Spinal cord (tissue), 9 donors: ENCODE measurements at regions not wholly inside any gene's neighbourhood (a gene's known extent, or its start where the extent isn't known, plus 50 kb on each side); places are given as distances from the start of the nearest gene placed in this dataset.
A peak's percentile ranks its signal among the peaks of the same experiment; 100 is the strongest.

Experiments
- DNase-seq, 6 donors: peaks; one replicate each; pipeline versions ENCODE4 v3.0.0 to v3.0.0-alpha.2; 2013 to 2015; ENCODE audit warnings: low spot score in 6 of 6, low read depth in 4 of 6
- H3K27ac ChIP-seq: one replicate; pipeline ENCODE4 v1.5.1; 2013; ENCODE audit warnings: low read depth, low read length, control low read depth
- H3K27me3 ChIP-seq: one replicate; pipeline ENCODE4 v1.6.1; 2013; ENCODE audit warnings: low read length; ENCODE audit not compliant: control insufficient read depth, insufficient read depth
- H3K36me3 ChIP-seq: one replicate; pipeline ENCODE4 v1.6.1; 2013; ENCODE audit warnings: low read length; ENCODE audit not compliant: control insufficient read depth, insufficient read depth
- H3K4me1 ChIP-seq: one replicate; pipeline ENCODE4 v1.6.1; 2013; ENCODE audit warnings: low read length; ENCODE audit not compliant: control insufficient read depth, insufficient read depth
- H3K4me3 ChIP-seq: one replicate; pipeline ENCODE4 v1.5.1; 2013; ENCODE audit warnings: low read depth, low read length, control low read depth
- H3K9me3 ChIP-seq: one replicate; pipeline ENCODE4 v1.6.1; 2013; ENCODE audit warnings: low read length; ENCODE audit not compliant: control insufficient read depth, insufficient read depth
- WGBS: methylation state at CpG from one replicate; pipeline ENCODE4 v1.1.5; 2013; ENCODE audit warnings: missing lambda C conversion rate; ENCODE audit not compliant: insufficient coverage; 5-methylcytosine and 5-hydroxymethylcytosine counted together
- donor health status: healthy.

GRCh38 chr2:8570637-8571036 lies 111.2 kb upstream of the ID2 start:
- H3K27ac ChIP-seq = no peak overlapping the region

GRCh38 chr2:8571301-8571791 lies 110.5 kb upstream of the ID2 start:
- no peaks in the 10 kb centered on the region for H3K9me3 ChIP-seq
- no peak overlapping the region for H3K27ac ChIP-seq
- 85% methylated on average over 13 of the region's 13 CpGs for WGBS
- peaks cover 65% of the 10 kb centered on the region for H3K4me1 ChIP-seq
- H3K36me3 ChIP-seq = no peaks in the 10 kb centered on the region
- no peaks in the 10 kb centered on the region for H3K27me3 ChIP-seq
- H3K4me3 ChIP-seq = no peak overlapping the region
- no peak for DNase-seq

More at GRCh38 chr2:8570637-8571036, 111.2 kb upstream of the ID2 start:
- H3K9me3 ChIP-seq = no peaks in the 10 kb centered on the region
- no peak for DNase-seq
- no peaks in the 10 kb centered on the region for H3K36me3 ChIP-seq
- H3K4me3 ChIP-seq = no peak overlapping the region
- 78% methylated on average over 12 of the region's 14 CpGs for WGBS
- H3K27me3 ChIP-seq = no peaks in the 10 kb centered on the region
- peaks cover 63% of the 10 kb centered on the region for H3K4me1 ChIP-seq

DNA sequence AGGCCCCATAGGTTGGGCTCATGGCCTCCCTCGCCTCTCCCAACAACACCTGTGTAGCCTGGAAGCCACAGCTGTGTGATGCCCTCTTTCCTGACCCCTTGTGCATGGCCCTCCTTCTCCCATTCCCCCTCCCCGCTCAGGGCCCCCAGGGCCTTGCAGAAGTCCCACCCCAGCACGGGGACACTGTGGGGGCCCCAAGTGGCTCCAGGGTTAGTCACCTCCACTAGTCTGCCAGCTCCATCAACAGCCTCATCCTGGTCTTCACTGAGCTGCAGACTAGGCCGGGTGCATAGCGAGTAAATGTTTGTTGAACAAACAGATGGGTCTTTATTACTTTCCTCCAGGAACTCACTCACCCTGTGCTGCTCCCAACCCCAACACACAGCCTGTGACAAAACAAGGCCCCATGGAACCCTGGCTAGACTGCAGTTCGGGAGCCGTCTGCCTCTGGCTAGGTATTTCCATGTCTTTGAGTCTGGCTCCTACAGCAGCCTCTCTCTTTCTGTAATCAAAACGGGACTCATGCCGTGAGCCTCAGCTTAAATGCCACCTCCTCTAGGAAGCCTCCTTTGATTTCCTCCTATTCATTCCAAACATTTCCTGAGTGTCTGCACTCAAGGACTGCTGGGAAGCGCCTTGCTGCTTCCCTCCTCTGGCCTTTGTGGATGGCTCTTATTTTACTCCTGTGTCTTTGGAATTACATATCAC lies 109.9 kb upstream of the ID2 start:
- Histone ChIP-seq H3K36me3 (no peaks in the 10 kb centered on the region), H3K9me3 (no peaks in the 10 kb centered on the region), H3K27ac (no peak overlapping the region), H3K4me1 (peaks cover 70% of the 10 kb centered on the region), H3K27me3 (no peaks in the 10 kb centered on the region), H3K4me3 (no peak overlapping the region)
- no peak for DNase-seq
- WGBS = 76% methylated on average over 8 of the region's 10 CpGs

- H3K36me3 ChIP-seq = no peaks in the 10 kb centered on the region
- H3K9me3 ChIP-seq = no peaks in the 10 kb centered on the region
- H3K27me3 ChIP-seq = no peaks in the 10 kb centered on the region
- 98% methylated on average over 11 of the region's 12 CpGs for WGBS
- H3K4me1 ChIP-seq = peaks cover 65% of the 10 kb centered on the region
- no peak for DNase-seq
- H3K4me3 ChIP-seq = no peak overlapping the region
- no peak overlapping the region for H3K27ac ChIP-seq
Measured at GRCh38 chr2:8572712-8573233, 109.1 kb upstream of the ID2 start.

DNA sequence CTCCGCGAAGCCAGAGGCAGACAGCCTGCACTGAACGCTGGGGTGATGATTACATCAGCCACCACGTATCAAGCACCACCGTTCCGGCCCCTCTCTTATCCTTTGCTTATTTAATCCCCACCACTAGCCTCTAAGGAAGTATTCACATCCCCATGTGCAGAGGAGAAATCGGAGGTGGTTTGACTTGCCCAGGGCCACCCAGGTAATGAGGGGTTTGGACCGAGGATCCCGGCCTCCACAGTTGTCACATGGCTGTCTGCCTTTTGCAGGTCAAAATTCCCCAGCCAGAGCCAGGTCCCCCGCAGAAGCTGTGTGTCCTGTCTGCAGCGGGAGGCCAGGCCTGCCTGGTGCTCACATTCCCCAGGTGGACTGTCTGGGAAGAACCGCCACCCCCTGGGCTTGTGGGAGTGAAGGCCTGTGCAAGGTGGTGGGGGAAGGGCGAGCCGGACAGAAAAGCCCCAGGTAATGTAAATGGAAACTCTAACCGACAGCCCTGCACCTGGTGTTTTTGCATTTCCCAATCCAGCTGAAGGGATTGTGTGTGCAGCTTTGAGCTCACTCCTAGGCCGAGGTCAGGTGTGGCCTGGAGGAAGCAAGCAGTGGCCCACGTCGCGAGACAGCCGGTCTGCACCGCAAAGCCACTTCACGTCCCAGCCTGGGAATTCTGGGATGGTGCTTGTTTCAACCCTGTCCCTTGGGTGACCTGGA lies 108.5 kb upstream of the ID2 start:
- WGBS = 94% methylated on average over 18 of the region's 22 CpGs
- H3K4me3 ChIP-seq = no peak overlapping the region
- H3K27me3 ChIP-seq = no peaks in the 10 kb centered on the region
- H3K9me3 ChIP-seq = no peaks in the 10 kb centered on the region
- H3K36me3 ChIP-seq = no peaks in the 10 kb centered on the region
- DNase-seq = no peak
- no peak overlapping the region for H3K27ac ChIP-seq
- H3K4me1 ChIP-seq = peaks cover 63% of the 10 kb centered on the region

GRCh38 chr2:8573942-8574195 lies 108.0 kb upstream of the ID2 start:
- Histone ChIP-seq H3K36me3 (no peaks in the 10 kb centered on the region), H3K27ac (no peak overlapping the region)
- 91% methylated on average over 7 of the region's 9 CpGs for WGBS

DNA sequence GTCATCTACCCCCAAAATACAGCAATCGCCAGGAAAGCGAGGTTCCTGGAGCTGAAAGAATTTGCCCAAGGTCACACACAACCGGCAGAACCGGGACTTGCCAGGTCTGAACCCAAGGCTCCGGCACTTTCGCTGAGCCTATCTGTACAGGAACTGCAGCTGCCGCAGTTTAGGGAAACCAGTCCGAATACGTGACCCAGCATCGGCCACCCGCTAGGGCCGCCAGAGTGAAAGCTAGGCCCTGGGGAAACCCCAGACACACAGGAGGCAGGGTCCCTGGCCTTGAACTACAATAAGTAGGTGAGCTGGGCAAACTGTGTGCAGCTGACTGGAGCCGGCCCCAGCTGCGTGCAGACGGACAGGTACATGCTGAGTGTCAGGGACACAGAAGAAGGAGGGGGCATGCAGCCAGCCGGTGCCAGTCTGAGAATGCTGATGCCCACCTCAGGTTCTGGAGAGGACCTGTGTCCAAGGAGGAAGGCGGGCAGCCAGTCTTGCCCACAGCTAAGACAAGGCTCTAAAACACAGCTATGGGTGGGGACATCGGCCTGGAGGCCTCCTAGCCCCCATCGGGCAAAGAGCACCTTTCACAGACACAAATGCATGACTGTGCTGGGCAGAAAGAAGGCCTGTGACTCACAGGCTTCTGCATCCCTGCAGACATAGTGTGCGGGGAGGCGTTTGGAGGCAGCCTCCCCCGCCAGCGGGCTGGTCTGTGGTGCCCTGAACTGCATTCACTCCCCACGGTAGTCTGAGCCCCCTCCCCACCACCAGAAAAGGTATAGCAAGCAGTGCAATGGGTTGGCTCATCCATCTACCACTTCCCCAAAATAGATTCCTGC lies 107.4 kb upstream of the ID2 start:
- Histone ChIP-seq H3K27me3 (no peaks in the 10 kb centered on the region), H3K27ac (peak overlapping the region; percentile 51), H3K4me3 (no peak overlapping the region), H3K36me3 (no peaks in the 10 kb centered on the region), H3K9me3 (no peaks in the 10 kb centered on the region), H3K4me1 (peaks cover 67% of the 10 kb centered on the region)
- 92% methylated on average over 22 of the region's 24 CpGs for WGBS
- no peak for DNase-seq

More at GRCh38 chr2:8573942-8574195, 108.0 kb upstream of the ID2 start:
- Histone ChIP-seq H3K4me1 (peaks cover 65% of the 10 kb centered on the region), H3K9me3 (no peaks in the 10 kb centered on the region), H3K27me3 (no peaks in the 10 kb centered on the region), H3K4me3 (no peak overlapping the region)
- DNase-seq = no peak

- WGBS = 42% methylated on average over 17 of the region's 24 CpGs
- H3K9me3 ChIP-seq = no peaks in the 10 kb centered on the region
- H3K4me1 ChIP-seq = peaks cover 68% of the 10 kb centered on the region
- H3K27ac ChIP-seq = peak overlapping the region; percentile 51
- no peaks in the 10 kb centered on the region for H3K36me3 ChIP-seq
- no peaks in the 10 kb centered on the region for H3K27me3 ChIP-seq
- no peak overlapping the region for H3K4me3 ChIP-seq
- DNase-seq = peak in 2 of 6 donors; percentile 65
Measured at GRCh38 chr2:8575038-8575833, 106.6 kb upstream of the ID2 start.

DNA sequence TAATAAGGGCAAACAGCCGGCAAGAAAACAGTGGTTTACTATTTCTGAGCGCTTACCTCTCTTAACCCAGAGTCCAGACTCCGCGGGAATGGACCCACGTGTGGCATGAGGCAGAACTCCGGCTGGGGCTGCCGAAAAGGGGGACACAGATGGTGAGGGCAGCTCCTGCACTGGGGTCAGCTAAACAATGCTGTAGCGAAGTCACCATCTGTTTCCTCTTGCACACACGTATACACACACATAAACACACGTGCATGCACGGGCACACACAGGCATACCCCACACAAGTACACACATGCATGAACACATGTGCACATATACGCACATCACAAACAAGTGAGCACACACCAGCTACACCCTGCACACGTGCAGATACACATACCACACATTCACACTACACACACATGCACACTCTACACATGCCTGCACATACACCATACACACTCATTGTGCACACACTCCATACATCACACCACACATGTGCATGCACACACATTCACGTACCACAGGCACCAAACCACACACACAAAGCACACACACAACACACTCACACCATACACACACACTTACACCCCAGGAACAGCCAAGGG lies 105.9 kb upstream of the ID2 start:
- Histone ChIP-seq H3K9me3 (no peaks in the 10 kb centered on the region), H3K27me3 (no peaks in the 10 kb centered on the region), H3K4me1 (peaks cover 64% of the 10 kb centered on the region), H3K36me3 (no peaks in the 10 kb centered on the region), H3K27ac (no peak overlapping the region), H3K4me3 (no peak overlapping the region)
- DNase-seq = no peak
- 26% methylated on average over 14 of the region's 14 CpGs for WGBS
